CD14-positive monocyte (primary cell): ENCODE measurements at regions not wholly inside any gene's neighbourhood (a gene's known extent, or its start where the extent isn't known, plus 50 kb on each side); places are given as distances from the start of the nearest gene placed in this dataset.

ENCODE experiments used
- DNase-seq, 3 donors: peaks; one replicate each; pipeline ENCODE4 v3.0.0-alpha.2; 2011 to 2022
- H2AFZ ChIP-seq: 2 replicates; pipeline ENCODE4 v1.6.0; 2012; ENCODE audit warnings: mild to moderate bottlenecking, low read depth, low read length, inconsistent platforms; ENCODE audit not compliant: insufficient read depth, poor library complexity, severe bottlenecking
- H3K27ac ChIP-seq, 2 donors: 1 replicate in 1 of 2; 2 replicates in 1 of 2; pipeline ENCODE4 v1.5.1; 2012 to 2013; ENCODE audit warnings: low read length in 2 of 2, control low read depth in 1 of 2, inconsistent platforms in 1 of 2, low read depth in 1 of 2, mild to moderate bottlenecking in 1 of 2
- H3K27me3 ChIP-seq, 2 donors: one replicate each; pipeline versions ENCODE4 v1.6.0 to v1.6.1; 2011 to 2013; ENCODE audit warnings: low read length in 2 of 2; ENCODE audit not compliant: control insufficient read depth in 2 of 2, insufficient read depth in 2 of 2
- H3K36me3 ChIP-seq, 2 donors: replicated peaks in 1 of 2; 1 replicate in 1 of 2; 2 replicates in 1 of 2; pipeline versions ENCODE4 v1.5.1 to v1.6.1; 2012 to 2013; ENCODE audit warnings: low read length in 2 of 2, control low read depth in 1 of 2, inconsistent platforms in 1 of 2, mild to moderate bottlenecking in 1 of 2; ENCODE audit not compliant: insufficient read depth in 2 of 2, control insufficient read depth in 1 of 2
- H3K4me1 ChIP-seq, 2 donors: 1 replicate in 1 of 2; 2 replicates in 1 of 2; pipeline versions ENCODE4 v1.5.1 to v1.6.1; 2012 to 2013; ENCODE audit warnings: low read length in 2 of 2, control low read depth in 1 of 2, inconsistent platforms in 1 of 2, mild to moderate bottlenecking in 1 of 2, moderate library complexity in 1 of 2; ENCODE audit not compliant: insufficient read depth in 2 of 2, control insufficient read depth in 1 of 2
- H3K4me2 ChIP-seq: replicated peaks from 2 replicates; pipeline ENCODE3; 2012; ENCODE audit warnings: low read length, moderate library complexity, mild to moderate bottlenecking; ENCODE audit not compliant: poor library complexity, severe bottlenecking; ENCODE audit errors: extremely low read depth
- H3K4me3 ChIP-seq, 3 experiments: fragments of 200-600 bp in 1 of 3; sonication (generic) in 1 of 3; replicated peaks in 1 of 3; 1 replicate in 2 of 3; 2 replicates in 1 of 3; pipeline ENCODE4 v1.5.1; 2011 to 2013; ENCODE audit warnings: low read length in 3 of 3, mild to moderate bottlenecking in 3 of 3, control low read depth in 2 of 3, low read depth in 2 of 3, inconsistent platforms in 1 of 3, moderate library complexity in 1 of 3
- H3K79me2 ChIP-seq: 2 replicates; pipeline ENCODE4 v1.6.0; 2012; ENCODE audit warnings: mild to moderate bottlenecking, control low read depth, inconsistent platforms, low read length, moderate library complexity; ENCODE audit not compliant: insufficient read depth
- H3K9ac ChIP-seq: 2 replicates; pipeline ENCODE4 v1.6.0; 2017; ENCODE audit warnings: low read length, mild to moderate bottlenecking; ENCODE audit not compliant: insufficient read depth, poor library complexity, severe bottlenecking
- H3K9me3 ChIP-seq, 2 donors: replicated peaks in 1 of 2; 1 replicate in 1 of 2; 2 replicates in 1 of 2; pipeline versions ENCODE4 v1.5.1 to v1.6.1; 2012 to 2013; ENCODE audit warnings: low read length in 2 of 2, control low read depth in 1 of 2; ENCODE audit not compliant: control insufficient read depth in 1 of 2, insufficient read depth in 1 of 2
- H4K20me1 ChIP-seq: 2 replicates; pipeline ENCODE4 v1.6.0; 2012; ENCODE audit warnings: mild to moderate bottlenecking, low read length, control low read depth, moderate library complexity; ENCODE audit not compliant: insufficient read depth
- H3K27ac Mint-ChIP-seq, 7 donors: one replicate each; pipeline ENCODE4 v1.8.0; 2020; ENCODE audit warnings: mild to moderate bottlenecking in 7 of 7, mixed read lengths in 7 of 7, moderate library complexity in 6 of 7, inconsistent platforms in 2 of 7
- H3K27me3 Mint-ChIP-seq, 3 donors: one replicate each; pipeline ENCODE4 v1.8.0; 2021 to 2022; ENCODE audit warnings: low read depth in 3 of 3, mild to moderate bottlenecking in 3 of 3, mixed read lengths in 3 of 3, moderate library complexity in 3 of 3, inconsistent platforms in 1 of 3
- H3K36me3 Mint-ChIP-seq, 2 donors: one replicate each; pipeline ENCODE4 v1.8.0; 2020; ENCODE audit warnings: mixed read lengths in 2 of 2, inconsistent platforms in 1 of 2, mild to moderate bottlenecking in 1 of 2
- H3K4me1 Mint-ChIP-seq: one replicate; pipeline ENCODE4 v1.8.0; 2020; ENCODE audit warnings: mild to moderate bottlenecking, mixed read lengths
- H3K4me3 Mint-ChIP-seq, 2 donors: one replicate each; pipeline ENCODE4 v1.8.0; 2020; ENCODE audit warnings: mild to moderate bottlenecking in 2 of 2, mixed read lengths in 2 of 2, moderate library complexity in 1 of 2
- H3K9me3 Mint-ChIP-seq, 7 donors: one replicate each; pipeline ENCODE4 v1.8.0; 2020 to 2022; ENCODE audit warnings: mixed read lengths in 7 of 7, mild to moderate bottlenecking in 6 of 7, moderate library complexity in 6 of 7, inconsistent platforms in 2 of 7
- CTCF ChIP-seq: fragments of 200-600 bp; IDR thresholded peaks from one replicate; pipeline ENCODE4 v1.8.0; 2022; ENCODE audit warnings: antibody characterized with exemption, mild to moderate bottlenecking
- WGBS: methylation state at CpG from one replicate; pipeline ENCODE4 v1.1.5; 2013; ENCODE audit warnings: missing lambda C conversion rate; ENCODE audit not compliant: insufficient coverage; 5-methylcytosine and 5-hydroxymethylcytosine counted together
- intact Hi-C, 2 donors: fragments of 100-400 bp; cut with micrococcal nuclease; formaldehyde crosslinking; loops; one replicate each; pipeline versions ENCODE4 v1.15.0 to v1.15.1; 2023

- Histone ChIP-seq H2AFZ (no peak overlapping the region), H3K4me2 (no peak overlapping the region), H3K79me2 (no peaks in the 10 kb centered on the region), H3K4me3 (no peak overlapping the region), H4K20me1 (no peaks in the 10 kb centered on the region), H3K27me3 (no peaks in the 10 kb centered on the region), H3K4me1 (no peaks in the 10 kb centered on the region), H3K27ac (no peak overlapping the region), H3K9me3 (peaks cover 10 to 15% of the 10 kb centered on the region in 2 donors), H3K36me3 (no peaks in the 10 kb centered on the region), H3K9ac (no peak overlapping the region)
- TF ChIP-seq CTCF, result no peak
- Mint-ChIP-seq H3K27me3 (no peaks in the 10 kb centered on the region), H3K4me1 (no peaks in the 10 kb centered on the region), H3K9me3 (peaks cover 0 to 10% (median 7%) of the 10 kb centered on the region in 7 donors), H3K4me3 (no peak overlapping the region), H3K27ac (no peak overlapping the region), H3K36me3 (no peaks in the 10 kb centered on the region)
- WGBS, result 0% methylated on average over 2 of the region's 3 CpGs
- intact Hi-C loops, result no loop called here
- no peak for DNase-seq
Observed at GRCh38 chr5:105088102-105088501, 1525.5 kb upstream of the NUDT12 start.

GRCh38 chr5:105057893-105058292 lies 1495.3 kb upstream of the NUDT12 start:
- no peak overlapping the region for H3K4me3 Mint-ChIP-seq
- no peaks in the 10 kb centered on the region for H3K27me3 Mint-ChIP-seq
- no peak overlapping the region for H3K27ac Mint-ChIP-seq
- Histone ChIP-seq H3K79me2 (no peaks in the 10 kb centered on the region), H3K36me3 (no peaks in the 10 kb centered on the region), H3K9me3 (peaks cover 23 to 24% of the 10 kb centered on the region in 2 donors), H3K27ac (no peak overlapping the region), H3K27me3 (no peaks in the 10 kb centered on the region), H4K20me1 (no peaks in the 10 kb centered on the region), H3K9ac (no peak overlapping the region), H3K4me2 (no peak overlapping the region), H3K4me3 (no peak overlapping the region), H2AFZ (no peak overlapping the region), H3K4me1 (no peaks in the 10 kb centered on the region)
- peaks cover 6 to 23% (median 13%) of the 10 kb centered on the region in 7 donors for H3K9me3 Mint-ChIP-seq
- no peaks in the 10 kb centered on the region for H3K36me3 Mint-ChIP-seq
- intact Hi-C loops, result no loop called here
- no peaks in the 10 kb centered on the region for H3K4me1 Mint-ChIP-seq
- DNase-seq, result no peak
- TF ChIP-seq CTCF, result no peak
- WGBS, result 86% methylated on average over 1 of the region's 1 CpG
